OCI-LY1 (cell line): ENCODE measurements at regions not wholly inside any gene's neighbourhood (a gene's known extent, or its start where the extent isn't known, plus 50 kb on each side); places are given as distances from the start of the nearest gene placed in this dataset.

Experiments
- EZH2 ChIP-seq: fragments of 200-600 bp; sonication (generic), shearing (Covaris generic); IDR thresholded peaks from 2 replicates; pipeline ENCODE4 v1.8.0; 2017; ENCODE audit warnings: borderline replicate concordance, mixed run types, mild to moderate bottlenecking, antibody characterized with exemption, low read length, moderate library complexity, mixed read lengths
- TF ChIP-seq, protein P1 (sequence below): fragments of 200-600 bp; sonication (generic), shearing (Covaris generic); IDR thresholded peaks from 2 replicates; pipeline ENCODE4 v1.5.1; 2017; ENCODE audit warnings: mild to moderate bottlenecking, antibody characterized with exemption, low read length, moderate library complexity, mixed read lengths

- TF ChIP-seq, protein P1, sequence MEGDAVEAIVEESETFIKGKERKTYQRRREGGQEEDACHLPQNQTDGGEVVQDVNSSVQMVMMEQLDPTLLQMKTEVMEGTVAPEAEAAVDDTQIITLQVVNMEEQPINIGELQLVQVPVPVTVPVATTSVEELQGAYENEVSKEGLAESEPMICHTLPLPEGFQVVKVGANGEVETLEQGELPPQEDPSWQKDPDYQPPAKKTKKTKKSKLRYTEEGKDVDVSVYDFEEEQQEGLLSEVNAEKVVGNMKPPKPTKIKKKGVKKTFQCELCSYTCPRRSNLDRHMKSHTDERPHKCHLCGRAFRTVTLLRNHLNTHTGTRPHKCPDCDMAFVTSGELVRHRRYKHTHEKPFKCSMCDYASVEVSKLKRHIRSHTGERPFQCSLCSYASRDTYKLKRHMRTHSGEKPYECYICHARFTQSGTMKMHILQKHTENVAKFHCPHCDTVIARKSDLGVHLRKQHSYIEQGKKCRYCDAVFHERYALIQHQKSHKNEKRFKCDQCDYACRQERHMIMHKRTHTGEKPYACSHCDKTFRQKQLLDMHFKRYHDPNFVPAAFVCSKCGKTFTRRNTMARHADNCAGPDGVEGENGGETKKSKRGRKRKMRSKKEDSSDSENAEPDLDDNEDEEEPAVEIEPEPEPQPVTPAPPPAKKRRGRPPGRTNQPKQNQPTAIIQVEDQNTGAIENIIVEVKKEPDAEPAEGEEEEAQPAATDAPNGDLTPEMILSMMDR: peak; percentile 28; the same call in 1 of the 2 replicates
- TF ChIP-seq EZH2: no peak
Measured at GRCh38 chr5:3509290-3509689, 86.3 kb upstream of the IRX1 start.
